ENCODE measurements at regions not wholly inside any gene's neighbourhood (a gene's known extent, or its start where the extent isn't known, plus 50 kb on each side); places are given as distances from the start of the nearest gene placed in this dataset.

DNA sequence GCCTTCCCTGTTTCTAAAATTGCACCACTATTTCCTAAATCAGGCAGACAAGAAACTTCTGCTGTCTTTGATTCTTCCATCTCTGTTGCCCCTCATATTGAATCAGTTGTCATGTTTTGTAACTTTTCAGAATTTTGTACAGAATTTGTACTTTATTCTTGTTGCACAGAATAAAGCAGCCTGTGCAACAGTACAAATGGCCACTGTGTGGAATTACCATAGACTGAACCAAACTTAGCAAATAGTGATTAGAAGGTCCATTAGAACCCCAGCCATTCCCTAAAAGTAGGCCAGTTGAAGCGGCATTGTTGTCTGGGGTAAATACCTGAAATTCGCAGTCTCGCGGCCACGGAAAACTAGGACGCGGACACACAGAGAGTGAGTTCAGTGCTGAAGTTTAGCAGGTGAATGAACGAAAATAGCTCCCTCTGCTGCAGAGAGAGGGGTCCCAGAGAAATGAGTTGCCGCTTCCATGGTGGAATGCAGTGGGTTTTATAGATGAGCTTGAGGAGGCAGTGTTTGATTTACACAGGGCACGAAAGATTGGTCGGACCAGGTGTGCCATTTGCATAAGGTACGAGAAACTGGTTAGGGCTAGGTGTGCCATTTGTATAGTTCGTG lies 71.8 kb downstream of the C4orf33 start:
- TF ChIP-seq GATA3 (IDR thresholded peaks at IDR 0.05; ENCODE audit: low read depth, low read length) = no peak
- no peak for TF ChIP-seq GATA2 (IDR thresholded peaks at IDR 0.05; ENCODE audit: low read depth, low read length)

- no peak for TF ChIP-seq GATA2 (IDR thresholded peaks at IDR 0.05; ENCODE audit: low read depth, low read length)
- no peak for TF ChIP-seq GATA3 (IDR thresholded peaks at IDR 0.05; ENCODE audit: low read depth, low read length)
Observed at GRCh38 chr4:129172181-129172580, 76.2 kb downstream of the C4orf33 start.

DNA sequence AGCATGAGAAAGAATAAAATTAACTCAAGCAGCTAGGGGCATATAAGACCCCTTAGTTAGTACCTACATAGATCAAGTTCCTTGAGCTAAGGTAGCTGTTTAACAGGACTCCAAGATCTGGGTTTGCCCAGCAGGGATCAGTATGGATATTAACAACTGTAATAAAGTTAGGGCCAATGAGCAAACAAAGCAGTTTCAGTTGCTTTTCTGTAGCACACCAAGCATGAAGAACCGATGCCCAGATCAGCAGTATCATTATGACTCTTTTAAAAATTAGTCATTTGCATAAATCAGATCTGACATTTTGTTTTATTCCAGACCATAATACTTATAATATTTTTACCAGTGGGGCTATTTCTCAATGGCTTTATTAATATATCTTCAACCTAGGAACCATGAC lies 80.9 kb downstream of the C4orf33 start:
- TF ChIP-seq GATA3 (IDR thresholded peaks at IDR 0.05; ENCODE audit: low read depth, low read length) (no peak), GATA2 (IDR thresholded peaks at IDR 0.05; ENCODE audit: low read depth, low read length) (no peak)

DNA sequence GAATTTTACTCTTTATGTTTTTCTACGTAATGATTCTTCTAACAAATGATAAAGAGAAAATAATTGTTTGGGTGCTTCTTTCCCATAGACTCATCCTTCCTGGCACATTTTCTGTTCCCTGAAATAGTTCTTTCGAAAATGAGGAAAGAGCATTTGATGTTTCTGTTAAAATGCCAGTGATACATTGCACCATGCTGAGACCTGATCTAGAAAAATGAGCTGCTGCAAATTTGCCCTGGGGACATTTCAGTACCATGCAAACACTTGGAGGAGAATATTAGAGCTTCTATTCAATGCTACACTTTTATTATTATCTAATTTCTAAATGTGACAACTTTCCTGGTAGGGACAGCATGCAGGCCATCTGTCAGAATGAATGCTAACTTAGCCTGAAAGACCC lies 83.3 kb downstream of the C4orf33 start:
- no peak for TF ChIP-seq GATA3 (IDR thresholded peaks at IDR 0.05; ENCODE audit: low read depth, low read length)
- TF ChIP-seq GATA2 (IDR thresholded peaks at IDR 0.05; ENCODE audit: low read depth, low read length) = no peak

- TF ChIP-seq GATA3 (IDR thresholded peaks at IDR 0.05; ENCODE audit: low read depth, low read length) (no peak), GATA2 (IDR thresholded peaks at IDR 0.05; ENCODE audit: low read depth, low read length) (no peak)
Observed at GRCh38 chr4:129189630-129190029, 93.7 kb downstream of the C4orf33 start.

GRCh38 chr4:129193357-129194100 lies 97.6 kb downstream of the C4orf33 start:
- TF ChIP-seq GATA3 (IDR thresholded peaks at IDR 0.05; ENCODE audit: low read depth, low read length) (no peak), GATA2 (IDR thresholded peaks at IDR 0.05; ENCODE audit: low read depth, low read length) (no peak)

- TF ChIP-seq GATA3 (IDR thresholded peaks at IDR 0.05; ENCODE audit: low read depth, low read length) = no peak
- no peak for TF ChIP-seq GATA2 (IDR thresholded peaks at IDR 0.05; ENCODE audit: low read depth, low read length)
Observed at GRCh38 chr4:129208481-129208880, 112.5 kb downstream of the C4orf33 start.

GRCh38 chr4:129213692-129214091 lies 117.7 kb downstream of the C4orf33 start:
- TF ChIP-seq GATA2 (IDR thresholded peaks at IDR 0.05; ENCODE audit: low read depth, low read length) (no peak), GATA3 (IDR thresholded peaks at IDR 0.05; ENCODE audit: low read depth, low read length) (no peak)

DNA sequence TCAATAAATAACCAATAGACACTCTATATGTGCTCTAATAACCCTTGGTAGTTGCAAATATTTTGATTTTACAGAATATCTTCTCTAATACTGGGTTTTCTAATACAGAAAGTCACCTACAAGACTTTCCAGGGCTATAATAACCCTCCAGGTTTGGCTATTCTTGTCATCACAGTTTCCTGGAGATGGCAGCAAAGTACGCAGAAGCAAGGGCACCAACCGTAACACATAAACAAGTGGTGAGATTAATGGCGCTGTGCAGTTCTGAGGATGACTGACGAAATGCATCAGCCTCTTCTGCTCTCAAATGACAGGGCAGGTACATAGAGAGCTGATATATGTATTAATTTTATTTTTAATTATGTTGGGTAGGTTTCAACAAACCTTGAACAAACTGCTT lies 122.4 kb downstream of the C4orf33 start:
- TF ChIP-seq GATA3 (IDR thresholded peaks at IDR 0.05; ENCODE audit: low read depth, low read length) (no peak), GATA2 (IDR thresholded peaks at IDR 0.05; ENCODE audit: low read depth, low read length) (no peak)

DNA sequence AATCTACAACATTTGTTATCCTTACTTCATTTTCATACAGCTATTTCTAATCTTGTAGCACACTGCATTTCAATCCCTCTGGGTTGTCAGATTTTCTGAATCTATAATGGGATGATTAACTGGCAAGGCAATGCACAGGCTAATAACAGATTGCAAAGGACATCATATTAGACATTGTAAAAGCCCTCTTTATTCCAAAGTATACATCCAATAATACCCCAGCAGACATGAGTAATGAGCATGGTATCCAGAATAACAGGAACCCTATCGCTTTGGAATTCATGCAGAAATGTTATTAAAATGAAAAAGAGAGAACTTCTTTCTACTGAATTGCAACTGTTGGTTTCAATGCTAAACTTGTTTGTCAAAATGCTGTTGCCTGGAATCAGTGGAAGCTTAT lies 122.9 kb downstream of the C4orf33 start:
- TF ChIP-seq GATA3 (IDR thresholded peaks at IDR 0.05; ENCODE audit: low read depth, low read length) (no peak), GATA2 (IDR thresholded peaks at IDR 0.05; ENCODE audit: low read depth, low read length) (no peak)

DNA sequence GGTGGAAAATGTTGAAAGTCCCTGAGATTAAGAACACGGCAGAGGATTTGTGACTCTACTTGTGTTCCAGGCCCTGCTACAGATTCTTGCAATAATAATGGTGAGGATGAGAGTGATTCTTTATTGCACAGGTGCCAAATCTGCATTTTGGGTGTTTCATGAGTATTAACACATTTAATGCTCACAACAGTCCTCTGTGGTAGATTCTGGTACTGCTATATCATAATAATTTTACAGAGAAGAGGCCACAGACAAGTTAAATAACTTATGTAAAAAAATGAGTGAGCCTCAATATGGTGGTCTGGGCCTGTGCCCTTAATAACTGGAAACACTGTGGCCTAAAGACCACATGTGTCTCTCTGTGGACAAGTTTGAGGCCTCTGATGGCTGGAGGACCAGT lies 124.3 kb downstream of the C4orf33 start:
- TF ChIP-seq GATA3 (IDR thresholded peaks at IDR 0.05; ENCODE audit: low read depth, low read length) (no peak), GATA2 (IDR thresholded peaks at IDR 0.05; ENCODE audit: low read depth, low read length) (no peak)

GRCh38 chr4:129223945-129224344 lies 128.0 kb downstream of the C4orf33 start:
- TF ChIP-seq GATA3 (IDR thresholded peaks at IDR 0.05; ENCODE audit: low read depth, low read length) = no peak
- TF ChIP-seq GATA2 (IDR thresholded peaks at IDR 0.05; ENCODE audit: low read depth, low read length) = no peak

DNA sequence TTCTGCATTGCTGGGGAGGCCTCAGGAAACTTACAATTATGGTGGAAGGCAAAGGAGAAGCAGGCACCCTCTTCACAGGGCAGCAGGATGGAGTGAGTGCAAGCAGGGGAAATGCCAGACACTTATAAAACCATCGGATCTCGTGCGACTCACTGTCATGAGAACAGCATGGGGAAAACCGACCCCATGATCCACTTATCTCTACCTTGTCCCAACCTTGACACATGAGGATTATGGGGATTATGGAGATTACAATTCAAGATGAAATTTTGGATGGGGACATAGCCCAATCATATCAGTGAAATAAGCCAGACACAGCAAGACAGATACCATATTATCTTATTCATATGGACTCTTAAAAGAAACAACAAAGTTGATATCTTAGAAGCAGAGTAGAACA lies 134.9 kb downstream of the C4orf33 start:
- TF ChIP-seq GATA2 (IDR thresholded peaks at IDR 0.05; ENCODE audit: low read depth, low read length) (no peak), GATA3 (IDR thresholded peaks at IDR 0.05; ENCODE audit: low read depth, low read length) (no peak)

GRCh38 chr4:129231945-129232588 lies 136.1 kb downstream of the C4orf33 start:
- no peak for TF ChIP-seq GATA2 (IDR thresholded peaks at IDR 0.05; ENCODE audit: low read depth, low read length)
- no peak for TF ChIP-seq GATA3 (IDR thresholded peaks at IDR 0.05; ENCODE audit: low read depth, low read length)
